GM12892 (cell line): ENCODE measurements at regions not wholly inside any gene's neighbourhood (a gene's known extent, or its start where the extent isn't known, plus 50 kb on each side); places are given as distances from the start of the nearest gene placed in this dataset.

Experiments used
- POLR2A ChIP-seq: IDR thresholded peaks from 2 replicates; pipeline ENCODE4 v1.6.1; 2011; ENCODE audit warnings: low read depth, low read length, control low read depth
- POLR2AphosphoS5 ChIP-seq: IDR thresholded peaks from 2 replicates; pipeline ENCODE4 v1.6.1; 2011; ENCODE audit warnings: low read depth, low read length, control low read depth
- TAF1 ChIP-seq: IDR thresholded peaks from 2 replicates; pipeline ENCODE4 v1.6.1; 2011; ENCODE audit warnings: low read depth, mild to moderate bottlenecking, control low read depth, low read length, borderline replicate concordance

DNA sequence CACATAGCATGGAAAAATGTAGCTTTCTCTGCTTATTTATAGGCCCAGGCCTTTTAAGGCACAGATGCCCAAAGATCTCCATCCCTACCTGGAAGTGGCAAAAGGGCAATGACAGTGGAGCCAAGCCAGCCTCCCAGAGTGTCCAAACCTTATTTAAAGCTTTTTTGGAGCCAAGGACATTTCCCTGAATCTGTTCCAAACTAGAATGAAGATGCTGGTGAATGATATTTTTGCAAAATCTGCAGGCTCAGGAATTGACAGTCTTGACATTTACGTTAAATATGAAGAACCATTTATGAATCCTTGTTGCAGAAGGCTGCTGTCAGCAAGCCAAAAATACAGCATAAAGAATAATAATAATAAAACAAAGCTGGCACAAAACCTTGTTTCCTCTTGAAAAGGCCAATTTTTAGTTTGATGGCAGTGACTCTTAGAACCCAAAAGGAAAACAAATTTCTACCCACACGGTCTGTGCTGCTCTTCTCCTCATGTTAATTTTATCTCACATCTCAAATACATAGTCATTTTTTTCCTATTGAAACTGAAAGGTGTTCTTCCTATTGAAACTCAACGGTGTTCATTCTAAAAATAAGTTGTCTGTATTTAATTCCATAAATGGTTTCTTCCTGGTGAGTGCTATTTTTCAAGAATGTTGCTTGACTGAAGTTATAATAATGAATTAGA lies 206.3 kb upstream of the TBL1X start:
- TF ChIP-seq POLR2AphosphoS5, result no peak
- TF ChIP-seq POLR2A, result no peak
- TF ChIP-seq TAF1, result no peak
